OCI-LY1 (cell line): ENCODE measurements at regions not wholly inside any gene's neighbourhood (a gene's known extent, or its start where the extent isn't known, plus 50 kb on each side); places are given as distances from the start of the nearest gene placed in this dataset.

Experiments used
- CTCF ChIP-seq: fragments of 200-600 bp; sonication (generic), shearing (Covaris generic); IDR thresholded peaks from 2 replicates; pipeline ENCODE4 v1.5.1; 2017; ENCODE audit warnings: mild to moderate bottlenecking, antibody characterized with exemption, low read length, moderate library complexity, mixed read lengths
- EZH2 ChIP-seq: fragments of 200-600 bp; sonication (generic), shearing (Covaris generic); IDR thresholded peaks from 2 replicates; pipeline ENCODE4 v1.8.0; 2017; ENCODE audit warnings: borderline replicate concordance, mixed run types, mild to moderate bottlenecking, antibody characterized with exemption, low read length, moderate library complexity, mixed read lengths

DNA sequence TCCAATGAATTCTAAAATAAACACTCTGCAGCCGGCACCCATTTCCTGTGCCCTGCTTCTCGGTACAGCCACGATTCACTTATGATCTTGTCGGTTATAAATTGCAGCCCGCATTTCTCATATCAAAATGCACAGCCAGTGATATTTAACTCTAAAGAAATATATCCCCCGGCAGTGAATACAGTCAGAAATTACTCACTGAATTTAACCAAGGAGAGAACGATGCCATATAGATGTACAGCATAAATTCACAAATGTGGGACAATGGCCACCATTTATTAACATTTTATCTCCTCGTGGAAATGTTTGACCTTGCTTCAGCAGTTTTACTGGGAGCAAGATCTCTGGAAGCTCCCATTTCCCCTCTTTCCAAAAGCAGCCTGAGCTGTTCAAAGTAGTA lies 1517.8 kb downstream of the BRD1 start:
- TF ChIP-seq CTCF (no peak), EZH2 (no peak)
